ENCODE measurements at regions not wholly inside any gene's neighbourhood (a gene's known extent, or its start where the extent isn't known, plus 50 kb on each side); places are given as distances from the start of the nearest gene placed in this dataset.

DNA sequence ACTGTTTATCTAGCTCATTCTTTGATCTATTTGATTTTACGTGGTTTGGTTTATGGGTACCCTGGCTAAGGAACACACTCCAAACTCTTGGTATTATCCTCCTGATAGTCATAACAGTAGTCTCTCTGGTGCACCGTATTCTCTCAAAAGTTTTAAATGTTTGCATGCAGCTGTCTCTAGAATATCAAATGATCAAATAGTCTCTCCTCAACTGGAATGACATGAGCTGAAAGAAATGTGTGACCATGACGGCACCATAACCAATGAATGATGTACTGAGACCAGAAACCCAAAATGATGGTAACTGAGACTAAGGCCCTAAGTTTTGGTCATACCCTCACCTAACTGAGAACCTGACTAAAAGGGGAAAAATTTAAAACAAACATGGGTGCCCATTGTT, 319.4 kb downstream of the SLC7A11 start:
- intact Hi-C loops (cut with DNase I; ENCODE audit: low total_unique reads), result no loop called here
- 87 to 100% (median 93%) methylated on average over 3 of the region's 3 CpGs for WGBS, 5 donors
- TF ChIP-seq POLR2A (IDR thresholded peaks at IDR 0.05) (no peak), CTCF (IDR thresholded peaks at IDR 0.05 in 8 of 11, conservative IDR thresholded peaks at IDR 0.05 in 3 of 11) (no peak), POLR2AphosphoS5 (IDR thresholded peaks at IDR 0.05) (no peak)
- no peak overlapping the region for H3K27ac ChIP-seq
- H3K4me1 ChIP-seq, result no peaks in the 10 kb centered on the region
- H3K9me3 ChIP-seq, result no peaks in the 10 kb centered on the region
- no peak overlapping the region for H3K4me3 ChIP-seq
- no peaks in the 10 kb centered on the region for H3K27me3 ChIP-seq (replicated peaks in 1 of 7)
- DNase-seq, result no peak
- no peaks in the 10 kb centered on the region for H3K36me3 ChIP-seq

- intact Hi-C loops (cut with DNase I; ENCODE audit: low total_unique reads), result no loop called here
- no peak for DNase-seq
- WGBS, 5 donors, result 76 to 96% (median 81%) methylated on average over 8 of the region's 8 CpGs
- Histone ChIP-seq H3K4me3 (no peak overlapping the region), H3K9me3 (peaks cover 0 to 11% (median 4%) of the 10 kb centered on the region in 8 donors), H3K4me1 (no peaks in the 10 kb centered on the region), H3K36me3 (no peaks in the 10 kb centered on the region), H3K27ac (no peak overlapping the region), H3K27me3 (replicated peaks in 1 of 7) (no peaks in the 10 kb centered on the region)
- TF ChIP-seq CTCF (IDR thresholded peaks at IDR 0.05 in 8 of 11, conservative IDR thresholded peaks at IDR 0.05 in 3 of 11), result no peak
- TF ChIP-seq POLR2AphosphoS5 (IDR thresholded peaks at IDR 0.05), result no peak
- TF ChIP-seq POLR2A (IDR thresholded peaks at IDR 0.05), result no peak
Measured at GRCh38 chr4:137909529-137910309, 332.4 kb downstream of the SLC7A11 start.

DNA sequence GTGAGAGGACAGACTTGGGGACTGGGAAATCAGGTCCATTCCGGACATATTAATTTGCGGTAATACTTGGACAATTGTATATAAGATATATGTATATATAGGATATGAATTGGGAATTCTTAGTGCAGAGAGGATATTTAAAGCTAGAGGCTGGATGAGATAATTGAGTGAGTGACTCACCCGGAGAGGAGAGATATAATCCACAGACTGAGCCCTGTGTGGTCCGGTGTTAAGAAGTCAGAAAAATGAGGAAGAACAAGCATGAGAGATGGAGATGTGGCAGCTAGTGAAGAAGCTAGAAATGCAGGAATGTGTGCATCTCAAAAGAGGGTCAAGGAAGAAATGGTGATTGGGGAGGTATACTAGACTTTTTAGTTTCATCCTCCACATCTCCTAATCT, 336.2 kb downstream of the SLC7A11 start:
- no peak overlapping the region for H3K4me3 ChIP-seq
- intact Hi-C loops (cut with DNase I; ENCODE audit: low total_unique reads), result no loop called here
- H3K4me1 ChIP-seq, result no peaks in the 10 kb centered on the region
- no peaks in the 10 kb centered on the region for H3K27me3 ChIP-seq (replicated peaks in 1 of 7)
- H3K36me3 ChIP-seq, result no peaks in the 10 kb centered on the region
- DNase-seq, result no peak
- TF ChIP-seq POLR2AphosphoS5 (IDR thresholded peaks at IDR 0.05) (no peak), POLR2A (IDR thresholded peaks at IDR 0.05) (no peak), CTCF (IDR thresholded peaks at IDR 0.05 in 8 of 11, conservative IDR thresholded peaks at IDR 0.05 in 3 of 11) (no peak)
- WGBS, 5 donors, result 89 to 95% (median 91%) methylated on average over 4 of the region's 4 CpGs
- H3K9me3 ChIP-seq, result no peaks in the 10 kb centered on the region
- no peak overlapping the region for H3K27ac ChIP-seq

- H3K9me3 ChIP-seq, result no peaks in the 10 kb centered on the region
- intact Hi-C loops (cut with DNase I; ENCODE audit: low total_unique reads), result no loop called here
- H3K27ac ChIP-seq, result no peak overlapping the region
- H3K36me3 ChIP-seq, result no peaks in the 10 kb centered on the region
- H3K4me3 ChIP-seq, result no peak overlapping the region
- TF ChIP-seq CTCF (IDR thresholded peaks at IDR 0.05 in 8 of 11, conservative IDR thresholded peaks at IDR 0.05 in 3 of 11), result no peak
- H3K4me1 ChIP-seq, result no peaks in the 10 kb centered on the region
- DNase-seq, result no peak
- WGBS, 5 donors, result 79 to 100% (median 89%) methylated on average over 1 of the region's 1 CpG
- no peaks in the 10 kb centered on the region for H3K27me3 ChIP-seq (replicated peaks in 1 of 7)
Measured at GRCh38 chr4:137901114-137901513, 341.0 kb downstream of the SLC7A11 start.
